KMS-11 (cell line): ENCODE measurements at regions not wholly inside any gene's neighbourhood (a gene's known extent, or its start where the extent isn't known, plus 50 kb on each side); places are given as distances from the start of the nearest gene placed in this dataset.

Experiments used
- H2AFZ ChIP-seq: fragments of 200-600 bp; sonication (generic); 2 replicates; pipeline ENCODE4 v1.6.1; 2016; ENCODE audit warnings: antibody characterized with exemption, mixed run types, low read depth
- H3K27ac ChIP-seq: fragments of 200-600 bp; sonication (generic); 2 replicates; pipeline ENCODE4 v1.6.1; 2016; ENCODE audit warnings: mild to moderate bottlenecking, mixed run types
- H3K27me3 ChIP-seq: fragments of 200-600 bp; sonication (generic); 2 replicates; pipeline ENCODE4 v1.6.1; 2017; ENCODE audit warnings: mild to moderate bottlenecking, low read depth, mixed run types, moderate library complexity; ENCODE audit not compliant: insufficient read depth
- H3K36me3 ChIP-seq: fragments of 200-600 bp; sonication (generic); 2 replicates; pipeline ENCODE4 v1.6.1; 2017; ENCODE audit warnings: mild to moderate bottlenecking, mixed run types; ENCODE audit not compliant: insufficient read depth
- H3K4me1 ChIP-seq: fragments of 200-600 bp; sonication (generic); 2 replicates; pipeline ENCODE4 v1.6.1; 2016; ENCODE audit warnings: mild to moderate bottlenecking, low read depth, mixed run types; ENCODE audit not compliant: poor library complexity, severe bottlenecking
- H3K4me2 ChIP-seq: fragments of 200-600 bp; sonication (generic); 2 replicates; pipeline ENCODE4 v1.7.0; 2016; ENCODE audit warnings: mild to moderate bottlenecking, mixed run types
- H3K4me3 ChIP-seq: fragments of 200-600 bp; sonication (generic); IDR thresholded peaks from 2 replicates; pipeline ENCODE4 v1.6.1; 2017; ENCODE audit warnings: low read depth, low read length, mixed read lengths; ENCODE audit not compliant: insufficient read depth
- H3K79me2 ChIP-seq: fragments of 200-600 bp; sonication (generic); 2 replicates; pipeline ENCODE4 v1.6.1; 2016; ENCODE audit warnings: low read depth, mixed run types; ENCODE audit not compliant: insufficient read depth
- H3K9ac ChIP-seq: fragments of 200-600 bp; sonication (generic); 2 replicates; pipeline ENCODE4 v1.6.1; 2016; ENCODE audit warnings: mild to moderate bottlenecking, mixed run types
- H4K20me1 ChIP-seq: fragments of 200-600 bp; sonication (generic); 2 replicates; pipeline ENCODE4 v1.6.1; 2016; ENCODE audit warnings: mild to moderate bottlenecking, mixed run types; ENCODE audit not compliant: insufficient read depth
- TF ChIP-seq, protein P1 (sequence below): fragments of 200-600 bp; sonication (generic); conservative IDR thresholded peaks from 2 replicates; pipeline ENCODE4 v1.6.1; 2017; ENCODE audit warnings: low read depth, mild to moderate bottlenecking, antibody characterized with exemption, low read length, moderate library complexity, mixed read lengths

DNA sequence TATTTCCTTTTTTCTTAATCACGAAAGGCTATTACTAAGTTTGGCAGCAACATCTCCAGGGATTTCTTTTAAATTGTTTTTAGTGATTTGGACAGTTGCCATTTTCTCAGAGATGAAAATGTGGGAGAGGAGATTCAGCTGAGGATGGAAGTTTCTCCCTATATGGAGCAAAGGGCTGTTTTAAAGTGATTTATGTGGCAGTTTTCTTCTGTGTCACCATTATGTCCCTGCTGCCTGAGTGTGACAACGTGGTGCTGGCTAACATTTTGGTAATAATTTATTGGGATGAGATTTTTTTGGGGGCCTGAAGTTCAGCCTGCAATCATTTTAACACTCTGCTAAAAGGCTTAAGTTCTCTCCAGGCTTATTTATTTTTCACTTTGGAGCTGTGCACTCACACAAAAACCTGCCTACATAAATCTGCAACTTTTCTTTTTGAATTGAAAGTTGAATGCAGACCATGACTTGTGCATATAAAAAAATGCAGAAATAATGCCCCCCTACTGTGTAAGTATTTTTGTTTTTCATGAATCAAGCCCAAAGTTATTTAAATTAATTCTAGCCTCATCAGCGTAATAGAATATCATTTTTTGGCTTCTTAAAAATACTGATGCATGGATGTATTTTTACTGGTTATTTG lies 210.9 kb downstream of the ZIC1 start:
- H3K79me2 ChIP-seq, result no peaks in the 10 kb centered on the region
- no peak overlapping the region for H2AFZ ChIP-seq
- no peaks in the 10 kb centered on the region for H3K4me1 ChIP-seq
- H3K27me3 ChIP-seq, result no peaks in the 10 kb centered on the region
- TF ChIP-seq, protein P1, sequence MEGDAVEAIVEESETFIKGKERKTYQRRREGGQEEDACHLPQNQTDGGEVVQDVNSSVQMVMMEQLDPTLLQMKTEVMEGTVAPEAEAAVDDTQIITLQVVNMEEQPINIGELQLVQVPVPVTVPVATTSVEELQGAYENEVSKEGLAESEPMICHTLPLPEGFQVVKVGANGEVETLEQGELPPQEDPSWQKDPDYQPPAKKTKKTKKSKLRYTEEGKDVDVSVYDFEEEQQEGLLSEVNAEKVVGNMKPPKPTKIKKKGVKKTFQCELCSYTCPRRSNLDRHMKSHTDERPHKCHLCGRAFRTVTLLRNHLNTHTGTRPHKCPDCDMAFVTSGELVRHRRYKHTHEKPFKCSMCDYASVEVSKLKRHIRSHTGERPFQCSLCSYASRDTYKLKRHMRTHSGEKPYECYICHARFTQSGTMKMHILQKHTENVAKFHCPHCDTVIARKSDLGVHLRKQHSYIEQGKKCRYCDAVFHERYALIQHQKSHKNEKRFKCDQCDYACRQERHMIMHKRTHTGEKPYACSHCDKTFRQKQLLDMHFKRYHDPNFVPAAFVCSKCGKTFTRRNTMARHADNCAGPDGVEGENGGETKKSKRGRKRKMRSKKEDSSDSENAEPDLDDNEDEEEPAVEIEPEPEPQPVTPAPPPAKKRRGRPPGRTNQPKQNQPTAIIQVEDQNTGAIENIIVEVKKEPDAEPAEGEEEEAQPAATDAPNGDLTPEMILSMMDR, result no peak
- no peaks in the 10 kb centered on the region for H3K36me3 ChIP-seq
- H3K9ac ChIP-seq, result no peak overlapping the region
- no peak overlapping the region for H3K4me2 ChIP-seq
- H3K27ac ChIP-seq, result no peak overlapping the region
- H3K4me3 ChIP-seq, result no peak overlapping the region
- no peaks in the 10 kb centered on the region for H4K20me1 ChIP-seq

DNA sequence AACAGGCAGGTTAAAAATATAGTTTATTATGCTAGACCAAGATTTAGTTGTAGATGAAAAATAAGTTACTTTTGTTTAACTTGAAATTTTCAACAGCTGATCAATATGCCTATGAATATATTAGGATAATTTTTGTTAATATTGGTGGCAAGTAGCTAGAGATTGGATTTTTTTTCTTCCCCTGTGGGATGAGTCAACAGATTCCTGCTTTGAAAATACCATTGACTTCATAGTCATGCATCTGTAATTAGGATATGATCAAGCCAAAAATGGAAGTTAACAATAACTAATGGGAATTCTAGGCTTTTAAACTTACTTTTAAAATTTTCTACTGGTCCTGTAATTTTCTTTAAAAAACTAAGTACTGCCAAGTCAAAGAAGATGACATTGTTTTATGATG lies 211.7 kb downstream of the ZIC1 start:
- H4K20me1 ChIP-seq, result no peaks in the 10 kb centered on the region
- no peaks in the 10 kb centered on the region for H3K4me1 ChIP-seq
- TF ChIP-seq, protein P1, result no peak
- no peak overlapping the region for H2AFZ ChIP-seq
- no peaks in the 10 kb centered on the region for H3K79me2 ChIP-seq
- H3K36me3 ChIP-seq, result no peaks in the 10 kb centered on the region
- no peak overlapping the region for H3K27ac ChIP-seq
- no peak overlapping the region for H3K9ac ChIP-seq
- H3K27me3 ChIP-seq, result no peaks in the 10 kb centered on the region
- no peak overlapping the region for H3K4me3 ChIP-seq
- no peak overlapping the region for H3K4me2 ChIP-seq

DNA sequence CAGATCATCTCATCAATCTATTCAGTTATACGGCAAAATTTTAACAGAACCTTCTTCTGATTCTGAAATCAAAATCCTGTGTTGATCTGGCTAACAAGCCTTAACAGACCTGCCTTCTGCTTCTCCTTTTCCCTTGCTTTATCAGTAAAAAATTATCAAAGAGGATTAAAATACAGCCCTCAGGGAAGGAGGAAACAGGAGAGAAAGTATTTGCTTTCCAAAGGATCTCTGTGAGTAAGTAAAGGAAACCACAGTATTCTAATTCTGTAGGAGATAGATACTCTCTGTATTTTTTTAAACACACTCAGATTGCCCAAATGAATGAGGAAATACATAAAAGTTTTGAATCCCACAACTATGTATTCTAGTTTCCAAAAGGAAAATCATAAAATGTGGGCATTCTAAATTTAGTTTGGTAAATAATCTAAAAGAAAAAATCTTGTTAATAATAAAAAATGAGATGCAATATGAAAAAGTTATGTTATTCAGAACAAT lies 221.8 kb downstream of the ZIC1 start:
- Histone ChIP-seq H3K79me2 (no peaks in the 10 kb centered on the region), H3K27ac (no peak overlapping the region), H3K4me3 (no peak overlapping the region), H3K9ac (no peak overlapping the region), H2AFZ (no peak overlapping the region), H4K20me1 (no peaks in the 10 kb centered on the region), H3K27me3 (no peaks in the 10 kb centered on the region), H3K36me3 (no peaks in the 10 kb centered on the region), H3K4me2 (no peak overlapping the region), H3K4me1 (no peaks in the 10 kb centered on the region)
- TF ChIP-seq, protein P1, result no peak

DNA sequence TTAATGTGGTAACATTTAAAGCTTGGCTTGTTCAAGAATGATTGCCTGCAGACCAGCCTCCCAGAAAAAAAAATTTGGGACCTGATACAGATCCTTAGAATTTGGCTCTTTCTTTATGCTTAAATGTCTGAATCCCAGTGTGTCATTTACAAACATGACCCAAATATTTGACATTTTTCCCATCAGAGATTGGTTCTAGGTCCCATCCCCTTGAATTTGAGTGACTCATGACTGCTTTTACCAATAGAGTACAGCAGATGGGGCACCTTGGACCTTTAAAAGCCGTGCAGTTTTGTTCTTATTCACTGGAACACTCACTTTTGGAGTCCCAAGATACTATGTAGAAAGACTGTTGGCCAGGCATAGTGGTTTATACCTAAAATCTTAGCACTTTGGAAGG lies 231.6 kb downstream of the ZIC1 start:
- Histone ChIP-seq H3K79me2 (no peaks in the 10 kb centered on the region), H3K9ac (no peak overlapping the region), H3K27ac (no peak overlapping the region), H3K36me3 (no peaks in the 10 kb centered on the region), H4K20me1 (no peaks in the 10 kb centered on the region), H3K4me3 (no peak overlapping the region), H2AFZ (no peak overlapping the region), H3K4me2 (no peak overlapping the region), H3K27me3 (no peaks in the 10 kb centered on the region), H3K4me1 (no peaks in the 10 kb centered on the region)
- TF ChIP-seq, protein P1, result no peak
